GM12878 (cell line): ENCODE measurements at regions not wholly inside any gene's neighbourhood (a gene's known extent, or its start where the extent isn't known, plus 50 kb on each side); places are given as distances from the start of the nearest gene placed in this dataset.

Source experiments
- ATAC-seq: fragments of 200-7000 bp; cut with Tn5 transposase; 3 replicates; pipeline ENCODE4 v1.9.1; 2020; ENCODE audit warnings: mild to moderate bottlenecking, moderate library complexity
- BruUV-seq: library from RNA; stranded (reverse); fragments of 400-500 nt; replicated peaks from 2 replicates; lab custom pipeline; 2021; lab: Mats Ljungman, UMichigan
- CTCF ChIA-PET: fragments of 300-600 bp; sonication (Branson Sonifier 250); formaldehyde crosslinking; extraction: SDS; loops from one replicate; lab custom pipeline; 2021; ENCODE audit warnings: inconsistent platforms; lab: Yijun Ruan, JAX
- POLR2A ChIA-PET: fragments of 350-600 bp; formaldehyde crosslinking; extraction: SDS; loops from one replicate; lab custom pipeline; 2021; ENCODE audit warnings: inconsistent platforms; lab: Charles Lee
- RAD21 ChIA-PET: fragments of 300-600 bp; sonication (Branson Sonifier 250); formaldehyde crosslinking; loops from one replicate; lab custom pipeline; 2023; ENCODE audit warnings: antibody characterized with exemption; ENCODE audit not compliant: unreplicated experiment; lab: Charles Lee
- SMC1A ChIA-PET: fragments of 300-600 bp; sonication (Branson Sonifier 250); formaldehyde crosslinking; loops from one replicate; lab custom pipeline; 2023; ENCODE audit not compliant: unreplicated experiment, uncharacterized antibody; lab: Charles Lee
- DNase-seq: peaks from one replicate; pipeline ENCODE4 v3.0.0-alpha.2; 2011; ENCODE audit warnings: low read depth, low spot score
- FAIRE-seq: peaks from 3 replicates; lab custom pipeline; 2011; peaks lifted over from hg19 to GRCh38; lab: Jason Lieb, UNC
- H2AFZ ChIP-seq: 2 replicates; pipeline ENCODE4 v1.6.0; 2011; ENCODE audit warnings: low read depth, low read length, control low read depth; ENCODE audit not compliant: control insufficient read depth
- H3K27ac ChIP-seq: 2 replicates; pipeline ENCODE4 v1.5.1; 2011; ENCODE audit warnings: control low read depth; ENCODE audit not compliant: control insufficient read depth, insufficient read depth
- H3K27me3 ChIP-seq, 2 experiments: replicated peaks in 1 of 2; 2 replicates each; pipeline versions ENCODE4 v1.6.0 to v1.6.1; 2011; ENCODE audit warnings: low read length in 1 of 2; ENCODE audit not compliant: control insufficient read depth in 2 of 2, insufficient read depth in 2 of 2
- H3K36me3 ChIP-seq, 2 experiments: 2 replicates each; pipeline ENCODE4 v1.5.1; 2011; ENCODE audit warnings: low read length in 1 of 2; ENCODE audit not compliant: control insufficient read depth in 2 of 2, insufficient read depth in 2 of 2
- H3K4me1 ChIP-seq: 2 replicates; pipeline ENCODE4 v1.6.1; 2011; ENCODE audit warnings: mild to moderate bottlenecking, low read length, moderate library complexity, mixed read lengths; ENCODE audit not compliant: control insufficient read depth, insufficient read depth
- H3K4me2 ChIP-seq: 2 replicates; pipeline ENCODE4 v1.6.0; 2011; ENCODE audit warnings: control low read depth; ENCODE audit not compliant: control insufficient read depth, insufficient read depth
- H3K4me3 ChIP-seq: fragments of 200-600 bp; sonication (generic); 2 replicates; pipeline ENCODE4 v1.5.1; 2016
- H3K79me2 ChIP-seq: 2 replicates; pipeline ENCODE4 v1.6.0; 2011; ENCODE audit warnings: low read length; ENCODE audit not compliant: control insufficient read depth, insufficient read depth
- H3K9ac ChIP-seq: 2 replicates; pipeline ENCODE4 v1.8.0; 2011; ENCODE audit warnings: low read length, control low read depth, mixed read lengths; ENCODE audit not compliant: control insufficient read depth, insufficient read depth
- H3K9me3 ChIP-seq: replicated peaks from 3 replicates; pipeline ENCODE4 v1.5.1; 2011; ENCODE audit warnings: mild to moderate bottlenecking, low read length; ENCODE audit not compliant: control insufficient read depth, insufficient read depth
- H4K20me1 ChIP-seq: 2 replicates; pipeline ENCODE4 v1.6.0; 2011; ENCODE audit not compliant: control insufficient read depth, insufficient read depth
- CEBPB ChIP-seq, 2 experiments: fragments of 150-350 bp in 1 of 2; IDR thresholded peaks; 2 replicates each; pipeline ENCODE4 v1.6.1; 2012 to 2014; ENCODE audit warnings: low read depth in 2 of 2, low read length in 2 of 2, borderline replicate concordance in 1 of 2, inconsistent platforms in 1 of 2
- HCFC1 ChIP-seq: fragments of 150-350 bp; IDR thresholded peaks from 2 replicates; pipeline ENCODE4 v1.6.1; 2014; ENCODE audit warnings: low read length
- HDGF ChIP-seq: fragments of 450-650 bp; IDR thresholded peaks from 2 replicates; pipeline ENCODE4 v1.6.1; 2016; ENCODE audit warnings: antibody characterized with exemption
- IRF4 ChIP-seq: IDR thresholded peaks from 2 replicates; pipeline ENCODE4 v1.6.1; 2011; ENCODE audit warnings: low read depth, low read length
- PBX3 ChIP-seq: IDR thresholded peaks from 2 replicates; pipeline ENCODE4 v1.6.1; 2011; ENCODE audit warnings: mild to moderate bottlenecking, low read depth, low read length, moderate library complexity; ENCODE audit not compliant: insufficient replicate concordance
- RAD51 ChIP-seq: fragments of 450-650 bp; IDR thresholded peaks from 2 replicates; pipeline ENCODE4 v1.6.1; 2016; ENCODE audit warnings: moderate library complexity, mild to moderate bottlenecking, inconsistent platforms
- SP1 ChIP-seq: IDR thresholded peaks from one replicate; pipeline ENCODE4 v1.6.1; 2011; ENCODE audit warnings: low read depth, low read length
- SREBF1 ChIP-seq: IDR thresholded peaks from 2 replicates; pipeline ENCODE4 v1.6.1; 2012; ENCODE audit warnings: mild to moderate bottlenecking, low read length
- TAF1 ChIP-seq: IDR thresholded peaks from 2 replicates; pipeline ENCODE4 v1.6.1; 2011; ENCODE audit warnings: mild to moderate bottlenecking, low read depth, low read length, borderline replicate concordance
- YY1 ChIP-seq: IDR thresholded peaks from 2 replicates; pipeline ENCODE4 v1.6.1; 2011; ENCODE audit warnings: low read depth, mild to moderate bottlenecking, low read length
- ZBTB40 ChIP-seq: fragments of 450-650 bp; IDR thresholded peaks from 2 replicates; pipeline ENCODE4 v1.6.1; 2016; ENCODE audit warnings: mild to moderate bottlenecking, moderate library complexity, borderline replicate concordance
- WGBS: methylation state at CpG from one replicate; pipeline ENCODE4 v1.1.6; 2016; ENCODE audit warnings: low lambda C conversion rate; ENCODE audit not compliant: insufficient replicate concordance, insufficient coverage; ENCODE audit errors: missing lambda C conversion rate; 5-methylcytosine and 5-hydroxymethylcytosine counted together
- in situ Hi-C: fragments of 300-500 bp; cut with MboI; formaldehyde crosslinking; loops from 9 replicates; pipeline ENCODE4 v1.14.3; 2018; ENCODE audit warnings: mixed read lengths
- intact Hi-C: fragments of 100-400 bp; cut with micrococcal nuclease; formaldehyde crosslinking; loops from one replicate; pipeline ENCODE4 v1.14.2; 2022; ENCODE audit not compliant: unreplicated experiment
- TF ChIP-seq, protein P1 (sequence below): IDR thresholded peaks from 2 replicates; pipeline ENCODE4 v1.6.1; 2011; ENCODE audit warnings: low read depth, mild to moderate bottlenecking, low read length, moderate library complexity, borderline replicate concordance; ENCODE audit errors: extremely low read depth

GRCh38 chr13:106915146-106915545 lies 347.2 kb upstream of the ARGLU1 start:
- 66% methylated on average over 3 of the region's 3 CpGs for WGBS
- no peak overlapping the region for H3K4me2 ChIP-seq
- no TSS peak for BruUV-seq
- intact Hi-C loops: loop anchor here (5.0 kb wide), 2 partner anchors 353 to 378 kb away; partner anchors contain the start of gene EFNB2
- ChIA-PET POLR2A (interaction anchor here (0.5 kb wide), 1 partner anchor 83 kb away, joined by 6 read pairs; no protein-coding TSS in a partner anchor), SMC1A (no interaction called here), RAD21 (no interaction called here)
- no peaks in the 10 kb centered on the region; the same call in 2 of the 3 replicates for H3K9me3 ChIP-seq
- DNase-seq (no peak), ATAC-seq (no peak)
- H3K27me3 ChIP-seq: no peaks in the 10 kb centered on the region
- no peaks in the 10 kb centered on the region for H3K36me3 ChIP-seq
- no peaks in the 10 kb centered on the region for H4K20me1 ChIP-seq
- H2AFZ ChIP-seq: no peak overlapping the region
- H3K79me2 ChIP-seq: no peaks in the 10 kb centered on the region
- H3K9ac ChIP-seq: no peak overlapping the region
- H3K27ac ChIP-seq: no peak overlapping the region
- in situ Hi-C loops: no loop called here
- TF ChIP-seq IRF4 (no peak), RAD51 (no peak), PBX3 (no peak), YY1 (no peak), ZBTB40 (no peak), CEBPB (IDR thresholded peaks at IDR 0.05; ENCODE audit: borderline replicate concordance in 1 of 2, low read depth in 2 of 2, low read length in 2 of 2) (no peak), TAF1 (no peak), SREBF1 (no peak), HDGF (no peak), HCFC1 (no peak), SP1 (no peak)
- TF ChIP-seq, protein P1, sequence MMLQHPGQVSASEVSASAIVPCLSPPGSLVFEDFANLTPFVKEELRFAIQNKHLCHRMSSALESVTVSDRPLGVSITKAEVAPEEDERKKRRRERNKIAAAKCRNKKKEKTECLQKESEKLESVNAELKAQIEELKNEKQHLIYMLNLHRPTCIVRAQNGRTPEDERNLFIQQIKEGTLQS: no peak
- TF ChIP-seq, all 136 proteins: peak for 0
- no peaks in the 10 kb centered on the region for H3K4me1 ChIP-seq
- H3K4me3 ChIP-seq: no peak overlapping the region
- FAIRE-seq: no peak
- CTCF ChIA-PET: no interaction called here
